ENCODE measurements at regions not wholly inside any gene's neighbourhood (a gene's known extent, or its start where the extent isn't known, plus 50 kb on each side); places are given as distances from the start of the nearest gene placed in this dataset.

DNA sequence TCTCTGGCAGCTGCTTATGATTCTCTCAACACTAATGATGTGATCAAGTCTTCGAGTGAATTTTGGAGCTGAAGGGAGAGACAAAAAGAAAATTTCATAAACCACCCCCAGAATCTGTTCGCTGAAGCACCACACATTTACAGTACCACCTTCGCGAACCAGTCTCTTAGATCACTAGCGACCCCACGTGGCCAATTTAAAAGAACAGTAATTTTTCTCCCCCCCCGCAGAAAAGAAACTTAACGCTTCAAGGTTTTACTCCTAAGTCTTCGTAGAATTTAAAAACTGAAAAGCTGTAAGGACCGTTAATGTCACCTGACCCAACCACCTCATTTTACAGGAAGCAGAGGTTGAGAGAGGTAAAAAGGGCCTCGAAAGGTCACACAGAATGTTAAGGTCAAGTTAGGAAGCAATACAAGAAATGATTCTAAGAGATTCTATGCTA is 187.5 kb downstream of the QDPR start:
- TF ChIP-seq EZH2 (IDR thresholded peaks at IDR 0.05; ENCODE audit: insufficient read depth, poor library complexity, severe bottlenecking) (no peak), EZH2phosphoT487 (IDR thresholded peaks at IDR 0.05; ENCODE audit: insufficient read depth, low read depth) (no peak)
